ENCODE measurements at regions not wholly inside any gene's neighbourhood (a gene's known extent, or its start where the extent isn't known, plus 50 kb on each side); places are given as distances from the start of the nearest gene placed in this dataset.
"Not testable (repeated sequence)": the region's sequence is repeated elsewhere in the genome, so short reads cannot be mapped to it uniquely, and the experiment has no call there.

- no peak for DNase-seq
These were observed 139.6 kb upstream of the RORB start for GRCh38 chr9:74357577-74357976.

- no peak for DNase-seq
These were observed 138.2 kb upstream of the RORB start for GRCh38 chr9:74358959-74359358.

- no peak for DNase-seq
These were observed 135.6 kb upstream of the RORB start for GRCh38 chr9:74361508-74361907.

GRCh38 chr9:74362423-74362822, 134.7 kb upstream of the RORB start:
- DNase-seq = no peak

- DNase-seq = no peak
These were observed 131.0 kb upstream of the RORB start for GRCh38 chr9:74366111-74366510.

GRCh38 chr9:74369844-74370243, 127.3 kb upstream of the RORB start:
- DNase-seq = no peak

GRCh38 chr9:74373348-74373747, 123.8 kb upstream of the RORB start:
- DNase-seq = no peak

- peak; percentile 1 for DNase-seq
These were observed 117.4 kb upstream of the RORB start for GRCh38 chr9:74379718-74380117.

GRCh38 chr9:74391816-74392215, 105.3 kb upstream of the RORB start:
- no peak for DNase-seq

GRCh38 chr9:74403581-74403980, 93.6 kb upstream of the RORB start:
- DNase-seq = no peak

GRCh38 chr9:74404620-74405019, 92.5 kb upstream of the RORB start:
- no peak for DNase-seq

- DNase-seq = no peak
These were observed 90.0 kb upstream of the RORB start for GRCh38 chr9:74407166-74407565.

- no peak for DNase-seq
These were observed 84.7 kb upstream of the RORB start for GRCh38 chr9:74412236-74412979.

GRCh38 chr9:74413876-74414275, 83.3 kb upstream of the RORB start:
- DNase-seq = no peak

- no peak for DNase-seq
These were observed 82.8 kb upstream of the RORB start for GRCh38 chr9:74414325-74414724.

GRCh38 chr9:74415995-74416394, 81.1 kb upstream of the RORB start:
- DNase-seq = no peak

- DNase-seq = not testable (repeated sequence)
These were observed 72.6 kb upstream of the RORB start for GRCh38 chr9:74424488-74424887.

GRCh38 chr9:74431467-74431866, 65.7 kb upstream of the RORB start:
- DNase-seq = no peak

- no peak for DNase-seq
These were observed 53.9 kb upstream of the RORB start for GRCh38 chr9:74443036-74443750.

GRCh38 chr9:74444369-74444768, 52.8 kb upstream of the RORB start:
- no peak for DNase-seq

Measured in right kidney (tissue), 1 donor.